GM23338 (cell line): ENCODE measurements at regions not wholly inside any gene's neighbourhood (a gene's known extent, or its start where the extent isn't known, plus 50 kb on each side); places are given as distances from the start of the nearest gene placed in this dataset.

ENCODE experiments used
- CREB1 ChIP-seq: fragments of 250-450 bp; sonication (Bioruptor Pico); IDR thresholded peaks from 2 replicates; pipeline ENCODE4 v1.5.0; 2020; ENCODE audit warnings: low read depth, mild to moderate bottlenecking, moderate library complexity
- EZH2 ChIP-seq: fragments of 200-600 bp; sonication (generic); IDR thresholded peaks from one replicate; pipeline ENCODE4 v1.8.0; 2017; ENCODE audit warnings: antibody characterized with exemption, mild to moderate bottlenecking, low read depth; ENCODE audit not compliant: unreplicated experiment
- EZH2phosphoT487 ChIP-seq: fragments of 200-600 bp; sonication (generic); IDR thresholded peaks from one replicate; pipeline ENCODE4 v1.8.1; 2018; ENCODE audit warnings: antibody characterized with exemption; ENCODE audit not compliant: unreplicated experiment
- NANOG ChIP-seq: IDR thresholded peaks from 2 replicates; pipeline ENCODE4 v1.6.1; 2016; ENCODE audit warnings: antibody characterized with exemption, borderline replicate concordance
- POLR2AphosphoS5 ChIP-seq: IDR thresholded peaks from 2 replicates; pipeline ENCODE4 v1.6.1; 2016; ENCODE audit warnings: antibody characterized with exemption, low read depth
- STAT1 ChIP-seq: IDR thresholded peaks from one replicate; pipeline ENCODE4 v1.6.1; 2016; ENCODE audit warnings: antibody characterized with exemption; ENCODE audit not compliant: unreplicated experiment
- ZNF331 ChIP-seq: fragments of 250-450 bp; sonication (Bioruptor Pico); IDR thresholded peaks from 2 replicates; pipeline ENCODE4 v1.5.0; 2020; ENCODE audit warnings: low read depth, mild to moderate bottlenecking, moderate library complexity
- TF ChIP-seq, protein P1 (sequence below), 2 experiments: fragments of 200-600 bp in 1 of 2; sonication (generic) in 1 of 2; conservative IDR thresholded peaks; 2 replicates each; pipeline versions ENCODE4 v1.5.1 to v1.6.1; 2016 to 2017; ENCODE audit warnings: antibody characterized with exemption in 2 of 2, low read depth in 2 of 2, mild to moderate bottlenecking in 2 of 2, moderate library complexity in 1 of 2
- TF ChIP-seq, protein P2 (sequence below): IDR thresholded peaks from 2 replicates; pipeline ENCODE4 v1.6.1; 2016; ENCODE audit warnings: antibody characterized with exemption
- TF ChIP-seq, protein P3 (sequence below): IDR thresholded peaks from one replicate; pipeline ENCODE4 v1.6.1; 2018; ENCODE audit warnings: antibody characterized with exemption; ENCODE audit not compliant: unreplicated experiment

DNA sequence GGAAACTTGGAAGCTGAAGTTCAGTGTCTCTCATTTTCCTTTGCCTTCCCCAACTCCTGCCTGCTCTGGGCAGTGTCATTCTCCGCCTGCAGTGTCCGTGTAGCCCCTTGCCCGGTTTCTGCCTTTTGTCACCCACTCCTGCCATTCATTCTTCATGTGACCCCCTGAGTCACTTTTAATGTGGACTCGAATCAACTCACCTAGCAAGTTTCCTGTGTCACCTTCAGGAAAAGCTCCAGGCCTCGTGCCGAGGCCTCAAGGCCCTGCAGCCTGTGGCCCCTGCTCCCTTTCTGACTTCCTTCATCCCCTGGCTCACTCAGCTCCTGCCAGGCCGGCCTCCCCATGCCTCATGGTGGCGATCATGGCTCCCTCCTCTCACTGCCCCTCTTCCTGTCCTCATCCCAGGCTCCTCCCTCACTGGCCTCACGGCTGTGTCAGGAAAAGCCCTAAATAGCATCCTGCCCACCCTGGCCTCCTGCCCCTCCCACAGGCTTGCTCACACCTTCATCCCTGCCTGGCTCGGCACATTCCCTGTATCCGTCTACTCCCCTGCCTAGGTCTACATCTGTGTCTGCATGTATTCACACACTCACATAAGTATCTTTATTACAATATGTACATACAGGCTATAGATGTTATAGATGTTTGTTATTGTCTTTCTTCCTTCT, 294.9 kb downstream of the MED10 start:
- TF ChIP-seq, protein P1, sequence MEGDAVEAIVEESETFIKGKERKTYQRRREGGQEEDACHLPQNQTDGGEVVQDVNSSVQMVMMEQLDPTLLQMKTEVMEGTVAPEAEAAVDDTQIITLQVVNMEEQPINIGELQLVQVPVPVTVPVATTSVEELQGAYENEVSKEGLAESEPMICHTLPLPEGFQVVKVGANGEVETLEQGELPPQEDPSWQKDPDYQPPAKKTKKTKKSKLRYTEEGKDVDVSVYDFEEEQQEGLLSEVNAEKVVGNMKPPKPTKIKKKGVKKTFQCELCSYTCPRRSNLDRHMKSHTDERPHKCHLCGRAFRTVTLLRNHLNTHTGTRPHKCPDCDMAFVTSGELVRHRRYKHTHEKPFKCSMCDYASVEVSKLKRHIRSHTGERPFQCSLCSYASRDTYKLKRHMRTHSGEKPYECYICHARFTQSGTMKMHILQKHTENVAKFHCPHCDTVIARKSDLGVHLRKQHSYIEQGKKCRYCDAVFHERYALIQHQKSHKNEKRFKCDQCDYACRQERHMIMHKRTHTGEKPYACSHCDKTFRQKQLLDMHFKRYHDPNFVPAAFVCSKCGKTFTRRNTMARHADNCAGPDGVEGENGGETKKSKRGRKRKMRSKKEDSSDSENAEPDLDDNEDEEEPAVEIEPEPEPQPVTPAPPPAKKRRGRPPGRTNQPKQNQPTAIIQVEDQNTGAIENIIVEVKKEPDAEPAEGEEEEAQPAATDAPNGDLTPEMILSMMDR (conservative IDR thresholded peaks at IDR 0.05; ENCODE audit: low read depth in 2 of 2) = 0 out of 4 replicates have a peak, but pooled peaks of 1 of the 2 experiments have one; percentile 11
- TF ChIP-seq EZH2 (no peak), POLR2AphosphoS5 (no peak), STAT1 (no peak), CREB1 (CRISPR knock-in tag) (no peak), EZH2phosphoT487 (no peak), ZNF331 (CRISPR knock-in tag) (no peak), NANOG (no peak)
- TF ChIP-seq, protein P2, sequence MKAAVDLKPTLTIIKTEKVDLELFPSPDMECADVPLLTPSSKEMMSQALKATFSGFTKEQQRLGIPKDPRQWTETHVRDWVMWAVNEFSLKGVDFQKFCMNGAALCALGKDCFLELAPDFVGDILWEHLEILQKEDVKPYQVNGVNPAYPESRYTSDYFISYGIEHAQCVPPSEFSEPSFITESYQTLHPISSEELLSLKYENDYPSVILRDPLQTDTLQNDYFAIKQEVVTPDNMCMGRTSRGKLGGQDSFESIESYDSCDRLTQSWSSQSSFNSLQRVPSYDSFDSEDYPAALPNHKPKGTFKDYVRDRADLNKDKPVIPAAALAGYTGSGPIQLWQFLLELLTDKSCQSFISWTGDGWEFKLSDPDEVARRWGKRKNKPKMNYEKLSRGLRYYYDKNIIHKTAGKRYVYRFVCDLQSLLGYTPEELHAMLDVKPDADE = no peak
- TF ChIP-seq, protein P3, sequence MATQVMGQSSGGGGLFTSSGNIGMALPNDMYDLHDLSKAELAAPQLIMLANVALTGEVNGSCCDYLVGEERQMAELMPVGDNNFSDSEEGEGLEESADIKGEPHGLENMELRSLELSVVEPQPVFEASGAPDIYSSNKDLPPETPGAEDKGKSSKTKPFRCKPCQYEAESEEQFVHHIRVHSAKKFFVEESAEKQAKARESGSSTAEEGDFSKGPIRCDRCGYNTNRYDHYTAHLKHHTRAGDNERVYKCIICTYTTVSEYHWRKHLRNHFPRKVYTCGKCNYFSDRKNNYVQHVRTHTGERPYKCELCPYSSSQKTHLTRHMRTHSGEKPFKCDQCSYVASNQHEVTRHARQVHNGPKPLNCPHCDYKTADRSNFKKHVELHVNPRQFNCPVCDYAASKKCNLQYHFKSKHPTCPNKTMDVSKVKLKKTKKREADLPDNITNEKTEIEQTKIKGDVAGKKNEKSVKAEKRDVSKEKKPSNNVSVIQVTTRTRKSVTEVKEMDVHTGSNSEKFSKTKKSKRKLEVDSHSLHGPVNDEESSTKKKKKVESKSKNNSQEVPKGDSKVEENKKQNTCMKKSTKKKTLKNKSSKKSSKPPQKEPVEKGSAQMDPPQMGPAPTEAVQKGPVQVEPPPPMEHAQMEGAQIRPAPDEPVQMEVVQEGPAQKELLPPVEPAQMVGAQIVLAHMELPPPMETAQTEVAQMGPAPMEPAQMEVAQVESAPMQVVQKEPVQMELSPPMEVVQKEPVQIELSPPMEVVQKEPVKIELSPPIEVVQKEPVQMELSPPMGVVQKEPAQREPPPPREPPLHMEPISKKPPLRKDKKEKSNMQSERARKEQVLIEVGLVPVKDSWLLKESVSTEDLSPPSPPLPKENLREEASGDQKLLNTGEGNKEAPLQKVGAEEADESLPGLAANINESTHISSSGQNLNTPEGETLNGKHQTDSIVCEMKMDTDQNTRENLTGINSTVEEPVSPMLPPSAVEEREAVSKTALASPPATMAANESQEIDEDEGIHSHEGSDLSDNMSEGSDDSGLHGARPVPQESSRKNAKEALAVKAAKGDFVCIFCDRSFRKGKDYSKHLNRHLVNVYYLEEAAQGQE = no peak
